ENCODE measurements at regions not wholly inside any gene's neighbourhood (a gene's known extent, or its start where the extent isn't known, plus 50 kb on each side); places are given as distances from the start of the nearest gene placed in this dataset.

- TF ChIP-seq YY1 (IDR thresholded peaks at IDR 0.05; ENCODE audit: low read depth) (no peak), FOXM1 (IDR thresholded peaks at IDR 0.05; ENCODE audit: borderline replicate concordance, low read depth) (no peak), RAD21 (IDR thresholded peaks at IDR 0.05; ENCODE audit: low read depth) (no peak), REST (IDR thresholded peaks at IDR 0.05; ENCODE audit: low read depth) (no peak), TAF1 (IDR thresholded peaks at IDR 0.05; ENCODE audit: low read depth) (no peak), MAX (IDR thresholded peaks at IDR 0.05) (no peak), EGR1 (IDR thresholded peaks at IDR 0.05) (no peak), EP300 (IDR thresholded peaks at IDR 0.05; ENCODE audit: borderline replicate concordance) (no peak), CEBPB (IDR thresholded peaks at IDR 0.05) (no peak), USF1 (IDR thresholded peaks at IDR 0.05) (no peak), NFIC (IDR thresholded peaks at IDR 0.05) (no peak), ZBTB7A (IDR thresholded peaks at IDR 0.05; ENCODE audit: low read depth) (no peak), CREB1 (IDR thresholded peaks at IDR 0.05; ENCODE audit: low read depth) (no peak)
Observed at GRCh38 chr11:122422682-122423081, 232.8 kb upstream of the UBASH3B start.
